OCI-LY7 (cell line): ENCODE measurements at regions not wholly inside any gene's neighbourhood (a gene's known extent, or its start where the extent isn't known, plus 50 kb on each side); places are given as distances from the start of the nearest gene placed in this dataset.

ENCODE experiments used
- BruUV-seq: library from RNA; stranded (reverse); fragments of 400-500 nt; replicated peaks from 2 replicates; lab custom pipeline; 2021; lab: Mats Ljungman, UMichigan
- CTCF ChIA-PET: fragments of 300-600 bp; sonication (Branson Sonifier 250); formaldehyde crosslinking; loops from one replicate; lab custom pipeline; 2022; ENCODE audit warnings: antibody characterized with exemption; ENCODE audit not compliant: unreplicated experiment; lab: Charles Lee
- POLR2A ChIA-PET: fragments of 300-600 bp; sonication (Branson Sonifier 250); formaldehyde crosslinking; loops from one replicate; lab custom pipeline; 2022; ENCODE audit warnings: antibody characterized with exemption; lab: Charles Lee
- DNase-seq: peaks from one replicate; pipeline ENCODE4 v3.0.0-alpha.2; 2015; ENCODE audit warnings: low spot score
- H2AFZ ChIP-seq: fragments of 200-600 bp; sonication (generic), shearing (Covaris generic); 2 replicates; pipeline ENCODE4 v1.6.1; 2014; ENCODE audit warnings: mild to moderate bottlenecking, antibody characterized with exemption, low read length, moderate library complexity
- H3K27ac ChIP-seq: fragments of 200-600 bp; sonication (generic); 2 replicates; pipeline ENCODE4 v1.5.1; 2014; ENCODE audit warnings: mixed run types, low read depth, mild to moderate bottlenecking, moderate library complexity, low read length, inconsistent platforms; ENCODE audit not compliant: poor library complexity, severe bottlenecking
- H3K36me3 ChIP-seq: fragments of 200-600 bp; sonication (generic); 2 replicates; pipeline ENCODE4 v1.6.1; 2014; ENCODE audit warnings: mild to moderate bottlenecking, antibody characterized with exemption, low read length, moderate library complexity, mixed read lengths; ENCODE audit not compliant: insufficient read depth
- H3K4me1 ChIP-seq: fragments of 200-600 bp; sonication (generic); 2 replicates; pipeline ENCODE4 v1.5.1; 2014; ENCODE audit warnings: mild to moderate bottlenecking, low read length; ENCODE audit not compliant: insufficient read depth, poor library complexity, severe bottlenecking
- H3K4me2 ChIP-seq: fragments of 200-600 bp; sonication (generic); 2 replicates; pipeline ENCODE4 v1.6.1; 2014; ENCODE audit warnings: mild to moderate bottlenecking, low read length
- H3K4me3 ChIP-seq: fragments of 200-600 bp; sonication (generic); 2 replicates; pipeline ENCODE4 v1.5.1; 2014; ENCODE audit warnings: mild to moderate bottlenecking, low read depth, low read length; ENCODE audit not compliant: poor library complexity, severe bottlenecking
- H3K79me2 ChIP-seq: fragments of 200-600 bp; sonication (generic); 2 replicates; pipeline ENCODE4 v1.6.1; 2016; ENCODE audit warnings: low read depth, mild to moderate bottlenecking, low read length, moderate library complexity, mixed read lengths; ENCODE audit not compliant: insufficient read depth
- H3K9me2 ChIP-seq: fragments of 200-600 bp; sonication (generic); 2 replicates; pipeline ENCODE4 v1.6.1; 2016; ENCODE audit warnings: mild to moderate bottlenecking, low read length, mixed read lengths; ENCODE audit not compliant: insufficient read depth
- H3K9me3 ChIP-seq: fragments of 200-600 bp; sonication (generic); 2 replicates; pipeline ENCODE4 v1.6.1; 2014; ENCODE audit warnings: mild to moderate bottlenecking, mixed run types, low read length, mixed read lengths
- H4K20me1 ChIP-seq: fragments of 200-600 bp; sonication (generic); 2 replicates; pipeline ENCODE4 v1.6.1; 2014; ENCODE audit warnings: mild to moderate bottlenecking, antibody characterized with exemption, low read length, moderate library complexity, mixed read lengths; ENCODE audit not compliant: insufficient read depth
- CTCF ChIP-seq: fragments of 200-600 bp; sonication (generic); conservative IDR thresholded peaks from 2 replicates; pipeline ENCODE4 v1.5.1; 2014; ENCODE audit warnings: mild to moderate bottlenecking, antibody characterized with exemption, low read length, moderate library complexity, mixed read lengths
- EZH2phosphoT487 ChIP-seq: fragments of 200-600 bp; sonication (generic); IDR thresholded peaks from 2 replicates; pipeline ENCODE4 v1.6.1; 2018; ENCODE audit warnings: low read depth, borderline replicate concordance, mild to moderate bottlenecking, mixed run types, antibody characterized with exemption, low read length, moderate library complexity, mixed read lengths
- intact Hi-C: fragments of 100-400 bp; cut with micrococcal nuclease; formaldehyde crosslinking; loops from one replicate; pipeline ENCODE4 v1.10.0; 2022; ENCODE audit not compliant: unreplicated experiment

GRCh38 chr13:88896466-88896865, 1225.3 kb downstream of the SLITRK5 start:
- H3K9me3 ChIP-seq, result peaks cover 20% of the 10 kb centered on the region; the same call in 1 of the 2 replicates
- BruUV-seq, result no TSS peak
- H3K4me1 ChIP-seq, result no peaks in the 10 kb centered on the region
- H4K20me1 ChIP-seq, result no peaks in the 10 kb centered on the region
- no peak overlapping the region for H2AFZ ChIP-seq
- intact Hi-C loops, result no loop called here
- DNase-seq, result no peak
- POLR2A ChIA-PET, result no interaction called here
- H3K9me2 ChIP-seq, result no peaks in the 10 kb centered on the region
- H3K4me3 ChIP-seq, result no peak overlapping the region
- no peaks in the 10 kb centered on the region for H3K36me3 ChIP-seq
- CTCF ChIA-PET, result no interaction called here
- no peak overlapping the region for H3K4me2 ChIP-seq
- TF ChIP-seq CTCF (no peak), EZH2phosphoT487 (no peak)
- no peaks in the 10 kb centered on the region for H3K79me2 ChIP-seq
- no peak overlapping the region for H3K27ac ChIP-seq

GRCh38 chr13:88908961-88909441, 1237.8 kb downstream of the SLITRK5 start:
- no peak overlapping the region for H2AFZ ChIP-seq
- POLR2A ChIA-PET, result interaction anchor here (1.4 kb wide), 1 partner anchor 15 kb away, joined by 4 read pairs; no protein-coding TSS in a partner anchor
- no TSS peak for BruUV-seq

More at GRCh38 chr13:88908961-88909441, 1237.8 kb downstream of the SLITRK5 start:
- CTCF ChIA-PET, result no interaction called here
- H3K27ac ChIP-seq, result no peak overlapping the region
- H4K20me1 ChIP-seq, result no peaks in the 10 kb centered on the region
- no peaks in the 10 kb centered on the region for H3K9me2 ChIP-seq
- H3K4me3 ChIP-seq, result no peak overlapping the region
- no peak overlapping the region for H3K4me2 ChIP-seq
- DNase-seq, result no peak
- H3K79me2 ChIP-seq, result no peaks in the 10 kb centered on the region
- intact Hi-C loops, result no loop called here
- no peaks in the 10 kb centered on the region for H3K4me1 ChIP-seq
- peaks cover 20% of the 10 kb centered on the region; the same call in 1 of the 2 replicates for H3K9me3 ChIP-seq
- TF ChIP-seq CTCF (no peak), EZH2phosphoT487 (no peak)
- H3K36me3 ChIP-seq, result no peaks in the 10 kb centered on the region
